HG03354 (cell line): ENCODE measurements at regions not wholly inside any gene's neighbourhood (a gene's known extent, or its start where the extent isn't known, plus 50 kb on each side); places are given as distances from the start of the nearest gene placed in this dataset.

Experiments
- ATAC-seq: cut with Tn5 transposase; IDR thresholded peaks from one replicate; pipeline ENCODE4 v1.9.1; 2021; ENCODE audit warnings: mild to moderate bottlenecking; ENCODE audit not compliant: unreplicated experiment, poor library complexity, severe bottlenecking

- no peak for ATAC-seq
Measured at GRCh38 chr11:92376146-92376599, 151.6 kb downstream of the FAT3 start.

GRCh38 chr11:92376680-92377079 lies 152.1 kb downstream of the FAT3 start:
- ATAC-seq, result no peak

- ATAC-seq, result no peak
Measured at GRCh38 chr11:92380882-92381281, 156.3 kb downstream of the FAT3 start.

GRCh38 chr11:92382311-92382710 lies 157.7 kb downstream of the FAT3 start:
- ATAC-seq, result no peak

- ATAC-seq, result no peak
Measured at GRCh38 chr11:92383430-92383829, 158.8 kb downstream of the FAT3 start.

GRCh38 chr11:92384358-92384757 lies 159.7 kb downstream of the FAT3 start:
- ATAC-seq, result no peak

GRCh38 chr11:92384802-92385201 lies 160.2 kb downstream of the FAT3 start:
- no peak for ATAC-seq

- ATAC-seq, result no peak
Measured at GRCh38 chr11:92386577-92386976, 162.0 kb downstream of the FAT3 start.

- ATAC-seq, result no peak
Measured at GRCh38 chr11:92387859-92388258, 163.2 kb downstream of the FAT3 start.

- ATAC-seq, result no peak
Measured at GRCh38 chr11:92388380-92388779, 163.8 kb downstream of the FAT3 start.

GRCh38 chr11:92390783-92391182 lies 166.2 kb downstream of the FAT3 start:
- ATAC-seq, result no peak

GRCh38 chr11:92391364-92391763 lies 166.7 kb downstream of the FAT3 start:
- no peak for ATAC-seq

- ATAC-seq, result no peak
Measured at GRCh38 chr11:92391808-92392207, 167.2 kb downstream of the FAT3 start.

- ATAC-seq, result no peak
Measured at GRCh38 chr11:92393218-92393617, 168.6 kb downstream of the FAT3 start.

- no peak for ATAC-seq
Measured at GRCh38 chr11:92396133-92396532, 171.5 kb downstream of the FAT3 start.

GRCh38 chr11:92397221-92397755 lies 172.7 kb downstream of the FAT3 start:
- no peak for ATAC-seq

- no peak for ATAC-seq
Measured at GRCh38 chr11:92399705-92400104, 175.1 kb downstream of the FAT3 start.

GRCh38 chr11:92401520-92401919 lies 176.9 kb downstream of the FAT3 start:
- ATAC-seq, result no peak

GRCh38 chr11:92406472-92406871 lies 181.9 kb downstream of the FAT3 start:
- ATAC-seq, result no peak

- no peak for ATAC-seq
Measured at GRCh38 chr11:92409355-92409754, 184.7 kb downstream of the FAT3 start.

- no peak for ATAC-seq
Measured at GRCh38 chr11:92409956-92410355, 185.3 kb downstream of the FAT3 start.

GRCh38 chr11:92410526-92410925 lies 185.9 kb downstream of the FAT3 start:
- no peak for ATAC-seq
